Calu3 (cell line): ENCODE measurements at regions not wholly inside any gene's neighbourhood (a gene's known extent, or its start where the extent isn't known, plus 50 kb on each side); places are given as distances from the start of the nearest gene placed in this dataset.

Experiments
- BruUV-seq: library from RNA; stranded (reverse); fragments of 400-500 nt; replicated peaks from 2 replicates; lab custom pipeline; 2021; lab: Mats Ljungman, UMichigan
- CTCF ChIA-PET: fragments of 300-600 bp; sonication (Branson Sonifier 250); formaldehyde crosslinking; loops from one replicate; lab custom pipeline; 2022; ENCODE audit warnings: antibody characterized with exemption; lab: Charles Lee
- DNase-seq: peaks from one replicate; pipeline ENCODE4 v3.0.0; 2022
- H3K27ac Mint-ChIP-seq: one replicate; pipeline ENCODE4 v1.8.0; 2022; ENCODE audit warnings: mixed read lengths; ENCODE audit not compliant: unreplicated experiment
- H3K27me3 Mint-ChIP-seq: one replicate; pipeline ENCODE4 v1.8.0; 2022; ENCODE audit warnings: mixed read lengths; ENCODE audit not compliant: unreplicated experiment
- H3K36me3 Mint-ChIP-seq: one replicate; pipeline ENCODE4 v1.8.0; 2022; ENCODE audit warnings: mild to moderate bottlenecking, moderate library complexity, mixed read lengths; ENCODE audit not compliant: insufficient read depth, unreplicated experiment
- H3K4me1 Mint-ChIP-seq: one replicate; pipeline ENCODE4 v1.8.0; 2022; ENCODE audit warnings: mild to moderate bottlenecking, low read depth, mixed read lengths; ENCODE audit not compliant: unreplicated experiment
- H3K4me3 Mint-ChIP-seq: one replicate; pipeline ENCODE4 v1.8.0; 2022; ENCODE audit warnings: mild to moderate bottlenecking, low read depth, moderate library complexity, mixed read lengths; ENCODE audit not compliant: unreplicated experiment
- H3K9me3 Mint-ChIP-seq: one replicate; pipeline ENCODE4 v1.8.0; 2022; ENCODE audit warnings: low read depth, mixed read lengths; ENCODE audit not compliant: unreplicated experiment
- CTCF ChIP-seq: fragments of 200-600 bp; IDR thresholded peaks from one replicate; pipeline ENCODE4 v1.8.0; 2022; ENCODE audit warnings: antibody characterized with exemption; ENCODE audit not compliant: unreplicated experiment
- intact Hi-C: fragments of 100-400 bp; cut with micrococcal nuclease; formaldehyde crosslinking; loops from one replicate; pipeline ENCODE4 v1.10.0; 2022; ENCODE audit not compliant: unreplicated experiment

GRCh38 chr14:100468557-100468956 lies 118.7 kb downstream of the BEGAIN start:
- Mint-ChIP-seq H3K27ac (no peak overlapping the region), H3K36me3 (no peaks in the 10 kb centered on the region), H3K9me3 (no peaks in the 10 kb centered on the region), H3K4me1 (peaks cover 19% of the 10 kb centered on the region), H3K27me3 (peaks cover 14% of the 10 kb centered on the region), H3K4me3 (no peak overlapping the region)
- BruUV-seq = no TSS peak
- no peak for DNase-seq
- intact Hi-C loops = no loop called here
- TF ChIP-seq CTCF = no peak
- CTCF ChIA-PET = interaction anchor here (0.6 kb wide), 1 partner anchor 361 kb away, joined by 3 read pairs; no protein-coding TSS in a partner anchor

GRCh38 chr14:100469632-100470522 lies 117.3 kb downstream of the BEGAIN start:
- intact Hi-C loops = no loop called here
- CTCF ChIA-PET = interaction anchor here (1.3 kb wide), 1 partner anchor 31 kb away, joined by 3 read pairs; no protein-coding TSS in a partner anchor
- Mint-ChIP-seq H3K27ac (no peak overlapping the region), H3K4me1 (peaks cover 20% of the 10 kb centered on the region), H3K4me3 (no peak overlapping the region), H3K36me3 (no peaks in the 10 kb centered on the region), H3K27me3 (peaks cover under 1% of the 10 kb centered on the region), H3K9me3 (no peaks in the 10 kb centered on the region)
- BruUV-seq = no TSS peak
- DNase-seq = no peak
- no peak for TF ChIP-seq CTCF

- CTCF ChIA-PET = interaction anchor here (1.3 kb wide), 1 partner anchor 32 kb away, joined by 3 read pairs; no protein-coding TSS in a partner anchor
- no peaks in the 10 kb centered on the region for H3K36me3 Mint-ChIP-seq
- no TSS peak for BruUV-seq
- H3K4me3 Mint-ChIP-seq = no peak overlapping the region
- no peaks in the 10 kb centered on the region for H3K27me3 Mint-ChIP-seq
- no peaks in the 10 kb centered on the region for H3K9me3 Mint-ChIP-seq
- peaks cover 27% of the 10 kb centered on the region for H3K4me1 Mint-ChIP-seq
- DNase-seq = no peak
- no peak overlapping the region for H3K27ac Mint-ChIP-seq
- intact Hi-C loops = no loop called here
- no peak for TF ChIP-seq CTCF
Observed at GRCh38 chr14:100470523-100470897, 116.7 kb downstream of the BEGAIN start.

GRCh38 chr14:100471441-100472093 lies 115.7 kb downstream of the BEGAIN start:
- intact Hi-C loops = no loop called here
- TF ChIP-seq CTCF = no peak
- peak overlapping the region; percentile 21 for H3K27ac Mint-ChIP-seq
- no peaks in the 10 kb centered on the region for H3K9me3 Mint-ChIP-seq
- H3K27me3 Mint-ChIP-seq = no peaks in the 10 kb centered on the region
- peaks cover 37% of the 10 kb centered on the region for H3K4me1 Mint-ChIP-seq
- peak; percentile 64 for DNase-seq
- peaks cover under 1% of the 10 kb centered on the region for H3K36me3 Mint-ChIP-seq
- CTCF ChIA-PET = no interaction called here
- no TSS peak for BruUV-seq
- no peak overlapping the region for H3K4me3 Mint-ChIP-seq
